ENCODE measurements at regions not wholly inside any gene's neighbourhood (a gene's known extent, or its start where the extent isn't known, plus 50 kb on each side); places are given as distances from the start of the nearest gene placed in this dataset.
"Not testable (repeated sequence)": the region's sequence is repeated elsewhere in the genome, so short reads cannot be mapped to it uniquely, and the experiment has no call there.

- no peak for TF ChIP-seq CTCF (IDR thresholded peaks at IDR 0.05; ENCODE audit: control insufficient read depth, extremely low read depth, insufficient read depth)
- DNase-seq (ENCODE audit: low read depth) = peak; percentile 50
- H3K4me3 ChIP-seq (ENCODE audit: low read depth, low read length) = no peak overlapping the region
Measured at GRCh38 chr16:47916266-47916665, 239.5 kb downstream of the ABCC12 start.

- DNase-seq (ENCODE audit: low read depth) = no peak
- H3K4me3 ChIP-seq (ENCODE audit: low read depth, low read length) = no peak overlapping the region
- TF ChIP-seq CTCF (IDR thresholded peaks at IDR 0.05; ENCODE audit: control insufficient read depth, extremely low read depth, insufficient read depth) = no peak
Measured at GRCh38 chr16:47907109-47907508, 248.7 kb downstream of the ABCC12 start.

DNA sequence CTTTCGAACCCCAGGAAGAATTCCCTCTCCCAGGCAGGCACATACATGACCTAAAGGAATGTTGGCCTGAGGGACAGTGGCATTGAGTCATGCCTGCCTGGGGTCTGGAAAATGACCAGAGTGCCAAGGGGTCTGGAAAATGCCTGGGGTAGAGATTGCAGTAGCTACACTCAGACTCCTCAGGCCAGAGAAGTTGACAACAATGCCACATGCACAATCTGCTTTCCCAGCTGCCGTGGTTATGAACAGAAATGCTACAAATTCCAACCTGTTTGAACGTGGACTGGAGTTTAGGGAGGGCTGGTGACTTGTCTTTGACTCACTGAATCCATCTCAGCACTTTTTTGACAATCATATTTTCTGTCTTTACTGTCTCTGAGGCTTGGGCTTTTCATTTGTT, 250.0 kb downstream of the ABCC12 start:
- DNase-seq (ENCODE audit: low read depth) = no peak
- no peak for TF ChIP-seq CTCF (IDR thresholded peaks at IDR 0.05; ENCODE audit: control insufficient read depth, extremely low read depth, insufficient read depth)
- no peak overlapping the region for H3K4me3 ChIP-seq (ENCODE audit: low read depth, low read length)

- no peak overlapping the region for H3K4me3 ChIP-seq (ENCODE audit: low read depth, low read length)
- no peak for TF ChIP-seq CTCF (IDR thresholded peaks at IDR 0.05; ENCODE audit: control insufficient read depth, extremely low read depth, insufficient read depth)
- DNase-seq (ENCODE audit: low read depth) = no peak
Measured at GRCh38 chr16:47904691-47905090, 251.1 kb downstream of the ABCC12 start.

GRCh38 chr16:47903470-47903869, 252.3 kb downstream of the ABCC12 start:
- DNase-seq (ENCODE audit: low read depth) = no peak
- H3K4me3 ChIP-seq (ENCODE audit: low read depth, low read length) = no peak overlapping the region
- TF ChIP-seq CTCF (IDR thresholded peaks at IDR 0.05; ENCODE audit: control insufficient read depth, extremely low read depth, insufficient read depth) = no peak

DNA sequence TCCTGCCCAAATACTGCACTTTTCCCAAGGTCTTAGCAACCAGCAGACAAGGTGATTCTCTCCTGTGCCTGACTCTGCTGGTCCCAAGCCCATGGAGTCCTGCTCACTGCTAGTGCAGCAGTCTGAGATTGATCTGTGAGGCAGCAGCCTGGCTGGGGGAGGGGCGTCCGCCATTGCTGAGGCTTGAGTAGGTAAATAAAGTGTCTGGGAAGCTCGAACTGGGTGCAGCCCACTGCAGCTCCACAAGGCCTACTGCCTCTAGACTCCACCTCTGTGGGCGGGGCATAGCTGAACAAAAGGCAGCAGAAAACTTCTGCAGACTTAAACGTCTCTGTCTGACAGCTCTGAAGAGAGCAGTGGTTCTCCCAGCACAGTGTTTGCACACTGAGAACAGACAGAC, 258.7 kb downstream of the ABCC12 start:
- peak; percentile 34 for DNase-seq (ENCODE audit: low read depth)
- not testable (repeated sequence) for H3K4me3 ChIP-seq (ENCODE audit: low read depth, low read length)

DNA sequence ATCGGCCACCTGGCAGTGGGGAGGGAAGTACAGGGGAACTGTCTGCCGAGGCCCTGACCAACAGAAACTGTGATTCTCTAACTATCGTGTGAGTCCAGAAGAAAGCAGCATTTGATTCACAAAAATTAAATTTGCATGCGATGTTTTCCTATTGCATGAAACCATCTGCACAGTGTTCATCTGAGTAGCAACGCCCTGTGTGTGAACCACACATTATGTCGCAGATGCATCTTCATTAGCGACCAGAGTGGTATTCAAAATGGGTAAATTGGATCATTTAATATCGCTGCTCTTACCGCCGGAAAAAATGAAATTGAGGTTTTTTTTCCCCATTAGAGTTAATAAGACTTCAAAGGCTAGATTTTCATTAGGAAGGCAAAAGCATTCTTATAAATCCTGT, 260.6 kb downstream of the ABCC12 start:
- no peak overlapping the region for H3K4me3 ChIP-seq (ENCODE audit: low read depth, low read length)
- no peak for TF ChIP-seq CTCF (IDR thresholded peaks at IDR 0.05; ENCODE audit: control insufficient read depth, extremely low read depth, insufficient read depth)
- no peak for DNase-seq (ENCODE audit: low read depth)

GRCh38 chr16:47892999-47893398, 262.8 kb downstream of the ABCC12 start:
- no peak for DNase-seq (ENCODE audit: low read depth)

More at GRCh38 chr16:47892999-47893398, 262.8 kb downstream of the ABCC12 start:
- no peak for TF ChIP-seq CTCF (IDR thresholded peaks at IDR 0.05; ENCODE audit: control insufficient read depth, extremely low read depth, insufficient read depth)
- no peak overlapping the region for H3K4me3 ChIP-seq (ENCODE audit: low read depth, low read length)

Measured in LNCaP clone FGC (cell line).